ENCODE measurements at regions not wholly inside any gene's neighbourhood (a gene's known extent, or its start where the extent isn't known, plus 50 kb on each side); places are given as distances from the start of the nearest gene placed in this dataset.
"Not testable (repeated sequence)": the region's sequence is repeated elsewhere in the genome, so short reads cannot be mapped to it uniquely, and the experiment has no call there.

GRCh38 chr14:23694949-23695663 is 58.9 kb downstream of the DHRS2 start:
- DNase-seq (ENCODE audit: low spot score) = no peak

- no peak for DNase-seq (ENCODE audit: low spot score)
Observed at GRCh38 chr14:23695664-23695999, 59.5 kb downstream of the DHRS2 start.

GRCh38 chr14:23696701-23697239 is 60.6 kb downstream of the DHRS2 start:
- DNase-seq (ENCODE audit: low spot score) = no peak

DNA sequence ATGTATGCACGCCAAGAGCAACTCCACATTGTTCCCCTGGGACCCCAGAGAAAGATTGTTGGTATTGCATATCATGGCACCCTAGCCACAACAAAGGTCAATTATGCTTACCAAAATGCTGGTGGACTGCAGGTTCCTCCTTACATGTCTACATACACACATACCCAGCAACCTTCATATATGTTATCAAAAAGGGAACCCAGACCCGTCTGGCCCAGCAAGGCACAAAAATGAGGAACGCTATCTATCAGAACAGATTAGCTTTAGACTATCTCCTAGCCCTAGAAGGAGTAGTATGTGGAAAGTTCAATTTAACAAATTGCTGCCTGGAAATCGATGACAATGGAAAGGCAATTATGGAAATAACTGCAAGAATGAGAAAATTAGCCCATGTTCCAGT is 61.5 kb downstream of the DHRS2 start:
- no peak for DNase-seq (ENCODE audit: low spot score)

DNA sequence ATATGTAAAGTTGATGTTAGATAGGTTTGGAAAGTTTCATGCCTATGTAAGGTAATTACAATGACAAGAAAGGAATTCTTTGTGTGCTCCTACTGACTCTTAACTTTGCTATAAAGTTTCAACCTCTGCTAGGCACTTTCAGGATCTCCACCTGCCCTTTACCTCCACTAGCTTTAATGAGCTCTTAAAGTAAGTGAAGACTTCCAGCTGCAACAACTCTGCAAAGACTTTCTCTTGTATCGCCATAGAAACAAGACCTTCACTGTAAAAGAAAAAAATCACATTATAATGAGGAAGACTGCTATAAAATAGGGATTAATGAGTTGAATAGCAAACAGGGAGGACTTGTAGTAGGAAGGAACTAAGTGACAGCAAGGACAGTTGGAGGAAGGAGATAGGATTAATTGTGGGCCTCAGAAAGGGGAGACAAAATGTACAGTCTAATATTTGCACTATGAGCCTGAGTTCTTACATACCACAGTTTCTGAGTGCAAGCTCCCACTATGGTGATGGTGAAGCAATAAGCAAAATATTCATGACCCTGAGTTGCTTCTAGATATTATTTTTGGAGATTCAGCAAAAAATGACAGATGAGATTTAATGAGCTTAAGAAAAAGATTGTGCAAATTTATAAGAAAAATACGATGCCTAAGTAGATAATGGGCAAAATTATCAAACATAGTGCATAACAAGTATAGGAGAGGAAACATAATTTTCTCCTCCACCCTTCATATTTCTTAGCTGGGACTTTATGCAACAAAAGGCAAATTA is 66.7 kb downstream of the DHRS2 start:
- no peak for DNase-seq (ENCODE audit: low spot score)

- no peak for DNase-seq (ENCODE audit: low spot score)
Observed at GRCh38 chr14:23704890-23705289, 68.7 kb downstream of the DHRS2 start.

DNA sequence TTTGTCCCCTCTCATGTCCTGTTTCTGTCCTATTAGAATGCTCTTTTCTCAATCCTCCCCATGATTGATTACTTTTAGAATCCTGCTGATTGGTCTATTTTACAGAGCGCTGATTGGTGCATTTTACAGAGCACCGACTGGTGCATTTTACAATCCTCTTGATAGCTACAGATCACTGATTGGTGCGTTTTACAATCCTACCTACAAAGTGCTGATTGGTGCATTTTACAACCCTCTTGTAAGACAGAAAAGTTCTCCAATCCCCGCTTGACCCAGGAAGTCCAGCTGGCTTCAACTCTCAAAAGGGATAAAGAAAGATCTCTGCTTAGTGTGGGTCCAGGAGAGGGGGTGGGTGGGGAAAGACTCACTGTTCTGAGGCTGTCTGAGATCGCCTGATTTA is 71.3 kb downstream of the DHRS2 start:
- DNase-seq (ENCODE audit: low spot score) = no peak

- no peak for DNase-seq (ENCODE audit: low spot score)
Observed at GRCh38 chr14:23708343-23708742, 72.2 kb downstream of the DHRS2 start.

- no peak for DNase-seq (ENCODE audit: low spot score)
Observed at GRCh38 chr14:23709923-23710322, 73.8 kb downstream of the DHRS2 start.

GRCh38 chr14:23712287-23712686 is 76.1 kb downstream of the DHRS2 start:
- DNase-seq (ENCODE audit: low spot score) = no peak

GRCh38 chr14:23719225-23719985 is 83.2 kb downstream of the DHRS2 start:
- DNase-seq (ENCODE audit: low spot score) = no peak

DNA sequence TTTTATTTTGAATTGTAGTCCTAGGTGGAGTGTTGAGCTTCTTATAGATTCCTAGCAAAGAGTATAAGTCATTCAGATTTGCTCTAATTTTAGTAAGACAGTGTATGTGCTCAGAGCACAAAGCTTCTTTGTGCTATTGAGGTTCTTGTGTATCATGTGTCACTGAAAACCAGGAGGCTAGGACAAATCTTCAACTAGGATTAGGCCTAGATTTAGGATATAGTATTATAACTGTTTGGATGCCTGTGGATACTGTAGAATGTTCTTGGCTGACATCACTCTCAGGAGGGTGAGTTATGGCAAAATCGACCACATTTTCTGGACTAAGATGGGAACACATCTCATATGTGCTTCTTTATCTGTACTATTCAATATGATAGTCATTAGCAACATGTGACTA is 86.5 kb downstream of the DHRS2 start:
- no peak for DNase-seq (ENCODE audit: low spot score)

- no peak for DNase-seq (ENCODE audit: low spot score)
Observed at GRCh38 chr14:23723911-23724310, 87.7 kb downstream of the DHRS2 start.

DNA sequence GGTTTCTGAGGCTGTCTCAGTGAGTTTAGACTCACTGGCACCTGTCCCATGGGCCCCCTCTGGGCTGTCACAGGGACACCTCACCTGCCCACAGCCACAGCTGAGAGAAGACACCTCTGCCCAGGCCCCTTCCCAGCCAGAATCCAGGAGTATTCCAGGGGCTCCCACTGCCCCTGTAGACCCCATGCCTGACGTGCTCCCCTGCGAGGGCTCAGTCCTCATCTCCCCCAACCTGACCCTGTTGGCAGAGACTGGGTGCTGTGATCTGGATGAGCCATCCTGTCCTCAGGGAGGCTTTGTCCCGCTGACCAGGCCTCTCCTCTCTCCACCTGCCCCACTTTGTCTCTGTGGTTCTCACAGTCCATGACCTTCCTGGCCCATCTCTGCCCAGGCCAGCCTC is 89.4 kb downstream of the DHRS2 start:
- DNase-seq (ENCODE audit: low spot score) = no peak

- no peak for DNase-seq (ENCODE audit: low spot score)
Observed at GRCh38 chr14:23725980-23726710, 90.0 kb downstream of the DHRS2 start.

- peak; percentile 63 for DNase-seq (ENCODE audit: low spot score)
Observed at GRCh38 chr14:23727566-23728335, 91.6 kb downstream of the DHRS2 start.

DNA sequence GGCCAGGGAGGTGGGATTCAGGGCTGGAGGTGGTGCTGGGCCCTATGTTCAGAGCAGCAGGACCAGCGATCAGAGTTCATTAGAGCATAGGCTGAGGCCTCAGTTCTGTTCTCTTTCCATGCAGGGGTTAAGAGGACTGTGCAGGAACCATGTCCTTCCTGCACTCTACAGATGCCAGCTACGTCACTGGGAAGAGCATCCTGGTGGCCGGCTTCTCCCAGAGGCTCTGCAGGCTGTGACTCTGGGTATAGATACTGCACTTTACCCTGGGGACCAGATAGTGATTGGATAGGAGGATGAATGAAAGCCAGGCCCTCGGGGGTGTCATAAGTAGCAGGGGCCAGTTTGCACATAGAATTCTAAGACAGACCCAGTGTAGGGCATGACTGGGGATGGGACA is 92.6 kb downstream of the DHRS2 start:
- DNase-seq (ENCODE audit: low spot score) = no peak

- DNase-seq (ENCODE audit: low spot score) = no peak
Observed at GRCh38 chr14:23729720-23730387, 93.7 kb downstream of the DHRS2 start.

DNA sequence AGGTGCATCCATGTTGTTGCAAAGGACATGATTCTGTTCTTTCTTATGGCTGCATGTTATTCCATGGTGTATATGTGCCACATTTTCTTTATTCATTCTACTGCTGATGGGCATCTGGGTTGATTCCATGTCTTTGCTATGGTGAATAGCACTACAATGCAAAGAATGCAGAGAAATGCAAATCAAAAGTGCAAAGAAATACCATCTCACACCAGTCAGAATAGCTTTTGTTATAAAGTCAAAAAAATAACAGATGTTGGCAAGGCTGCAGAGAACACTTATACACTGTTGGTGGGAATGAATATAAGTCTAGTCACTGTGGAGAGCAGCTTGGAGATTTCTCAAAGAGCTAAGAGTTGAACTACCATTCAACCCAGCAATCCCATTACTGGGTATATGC is 99.2 kb downstream of the DHRS2 start:
- no peak for DNase-seq (ENCODE audit: low spot score)

DNA sequence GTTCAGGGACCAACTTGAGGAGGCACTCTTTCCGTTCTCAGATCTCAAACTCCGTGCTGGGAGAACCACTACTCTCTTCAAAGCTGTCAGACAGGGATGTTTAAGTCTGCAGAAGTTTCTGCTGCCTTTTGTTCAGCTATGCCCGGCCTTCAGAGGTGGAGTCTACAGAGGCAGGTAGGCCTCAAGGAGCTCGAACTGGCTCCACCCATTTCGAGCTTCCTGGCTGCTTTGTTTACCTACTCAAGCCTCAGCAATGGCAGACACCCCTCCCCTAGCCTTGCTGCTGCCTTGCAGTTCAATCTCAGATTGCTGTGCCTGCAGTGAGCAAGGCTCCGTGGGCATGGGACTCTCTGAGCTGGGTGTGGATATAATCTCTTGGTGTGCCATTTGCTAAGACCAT is 108.2 kb downstream of the DHRS2 start:
- not testable (repeated sequence) for DNase-seq (ENCODE audit: low spot score)

- DNase-seq (ENCODE audit: low spot score) = no peak
Observed at GRCh38 chr14:23750357-23750756, 114.2 kb downstream of the DHRS2 start.

Measured in D341Med (cell line).